ENCODE measurements at regions not wholly inside any gene's neighbourhood (a gene's known extent, or its start where the extent isn't known, plus 50 kb on each side); places are given as distances from the start of the nearest gene placed in this dataset.

- H3K9me3 ChIP-seq (ENCODE audit: control insufficient read depth, insufficient read depth, low read depth, low read length) = no peaks in the 10 kb centered on the region
- H3K36me3 ChIP-seq (ENCODE audit: control insufficient read depth, insufficient read depth, low read length) = no peaks in the 10 kb centered on the region
- H3K27ac ChIP-seq (ENCODE audit: low read depth, low read length) = no peak overlapping the region
- H3K4me1 ChIP-seq (ENCODE audit: control insufficient read depth, insufficient read depth, low read length) = peaks cover 10% of the 10 kb centered on the region; the same call in 1 of the 2 replicates
- H3K9ac ChIP-seq (ENCODE audit: low read length) = no peak overlapping the region
- H3K27me3 ChIP-seq (ENCODE audit: control insufficient read depth, insufficient read depth, low read length) = peaks cover 10% of the 10 kb centered on the region; the same call in 1 of the 2 replicates
- no peak overlapping the region for H3K4me3 ChIP-seq (ENCODE audit: low read depth, low read length)
Measured at GRCh38 chr20:48478806-48479585, 348.8 kb downstream of the PREX1 start.

- H3K27me3 ChIP-seq (ENCODE audit: control insufficient read depth, insufficient read depth, low read length) = peaks cover 12% of the 10 kb centered on the region; the same call in 1 of the 2 replicates
- no peak overlapping the region for H3K9ac ChIP-seq (ENCODE audit: low read length)
- H3K27ac ChIP-seq (ENCODE audit: low read depth, low read length) = no peak overlapping the region
- H3K4me3 ChIP-seq (ENCODE audit: low read depth, low read length) = no peak overlapping the region
- H3K9me3 ChIP-seq (ENCODE audit: control insufficient read depth, insufficient read depth, low read depth, low read length) = no peaks in the 10 kb centered on the region
- H3K4me1 ChIP-seq (ENCODE audit: control insufficient read depth, insufficient read depth, low read length) = peaks cover 10% of the 10 kb centered on the region; the same call in 1 of the 2 replicates
- H3K36me3 ChIP-seq (ENCODE audit: control insufficient read depth, insufficient read depth, low read length) = no peaks in the 10 kb centered on the region
Measured at GRCh38 chr20:48478370-48478769, 349.4 kb downstream of the PREX1 start.

GRCh38 chr20:48476854-48477253 lies 350.9 kb downstream of the PREX1 start:
- no peak overlapping the region for H3K4me3 ChIP-seq (ENCODE audit: low read depth, low read length)
- no peaks in the 10 kb centered on the region for H3K9me3 ChIP-seq (ENCODE audit: control insufficient read depth, insufficient read depth, low read depth, low read length)
- H3K9ac ChIP-seq (ENCODE audit: low read length) = no peak overlapping the region
- H3K27ac ChIP-seq (ENCODE audit: low read depth, low read length) = no peak overlapping the region
- peaks cover 10% of the 10 kb centered on the region; the same call in 1 of the 2 replicates for H3K4me1 ChIP-seq (ENCODE audit: control insufficient read depth, insufficient read depth, low read length)
- no peaks in the 10 kb centered on the region for H3K36me3 ChIP-seq (ENCODE audit: control insufficient read depth, insufficient read depth, low read length)
- H3K27me3 ChIP-seq (ENCODE audit: control insufficient read depth, insufficient read depth, low read length) = peaks cover 24% of the 10 kb centered on the region; the same call in 1 of the 2 replicates

GRCh38 chr20:48474022-48474421 lies 353.8 kb downstream of the PREX1 start:
- H3K27ac ChIP-seq (ENCODE audit: low read depth, low read length) = no peak overlapping the region
- H3K4me1 ChIP-seq (ENCODE audit: control insufficient read depth, insufficient read depth, low read length) = peaks cover 9% of the 10 kb centered on the region; the same call in 1 of the 2 replicates
- H3K4me3 ChIP-seq (ENCODE audit: low read depth, low read length) = no peak overlapping the region
- peaks cover 24% of the 10 kb centered on the region; the same call in 1 of the 2 replicates for H3K27me3 ChIP-seq (ENCODE audit: control insufficient read depth, insufficient read depth, low read length)
- H3K9ac ChIP-seq (ENCODE audit: low read length) = no peak overlapping the region
- no peaks in the 10 kb centered on the region for H3K9me3 ChIP-seq (ENCODE audit: control insufficient read depth, insufficient read depth, low read depth, low read length)
- H3K36me3 ChIP-seq (ENCODE audit: control insufficient read depth, insufficient read depth, low read length) = no peaks in the 10 kb centered on the region

- H3K4me1 ChIP-seq (ENCODE audit: control insufficient read depth, insufficient read depth, low read length) = no peaks in the 10 kb centered on the region
- peaks cover 2% of the 10 kb centered on the region; the same call in 1 of the 2 replicates for H3K9me3 ChIP-seq (ENCODE audit: control insufficient read depth, insufficient read depth, low read depth, low read length)
- peaks cover 24% of the 10 kb centered on the region; the same call in 1 of the 2 replicates for H3K27me3 ChIP-seq (ENCODE audit: control insufficient read depth, insufficient read depth, low read length)
- H3K36me3 ChIP-seq (ENCODE audit: control insufficient read depth, insufficient read depth, low read length) = no peaks in the 10 kb centered on the region
- H3K4me3 ChIP-seq (ENCODE audit: low read depth, low read length) = no peak overlapping the region
- H3K27ac ChIP-seq (ENCODE audit: low read depth, low read length) = no peak overlapping the region
- no peak overlapping the region for H3K9ac ChIP-seq (ENCODE audit: low read length)
Measured at GRCh38 chr20:48471759-48472408, 355.9 kb downstream of the PREX1 start.

- Histone ChIP-seq H3K4me3 (ENCODE audit: low read depth, low read length) (no peak overlapping the region), H3K9ac (ENCODE audit: low read length) (no peak overlapping the region), H3K27ac (ENCODE audit: low read depth, low read length) (no peak overlapping the region), H3K36me3 (ENCODE audit: control insufficient read depth, insufficient read depth, low read length) (no peaks in the 10 kb centered on the region), H3K27me3 (ENCODE audit: control insufficient read depth, insufficient read depth, low read length) (peaks cover 24% of the 10 kb centered on the region; the same call in 1 of the 2 replicates), H3K9me3 (ENCODE audit: control insufficient read depth, insufficient read depth, low read depth, low read length) (peaks cover 2% of the 10 kb centered on the region; the same call in 1 of the 2 replicates), H3K4me1 (ENCODE audit: control insufficient read depth, insufficient read depth, low read length) (no peaks in the 10 kb centered on the region)
Measured at GRCh38 chr20:48471176-48471575, 356.6 kb downstream of the PREX1 start.

GRCh38 chr20:48470141-48470540 lies 357.7 kb downstream of the PREX1 start:
- H3K9ac ChIP-seq (ENCODE audit: low read length) = no peak overlapping the region
- H3K9me3 ChIP-seq (ENCODE audit: control insufficient read depth, insufficient read depth, low read depth, low read length) = peaks cover 2% of the 10 kb centered on the region; the same call in 1 of the 2 replicates
- H3K4me1 ChIP-seq (ENCODE audit: control insufficient read depth, insufficient read depth, low read length) = no peaks in the 10 kb centered on the region
- H3K27me3 ChIP-seq (ENCODE audit: control insufficient read depth, insufficient read depth, low read length) = peaks cover 15% of the 10 kb centered on the region; the same call in 1 of the 2 replicates
- no peaks in the 10 kb centered on the region for H3K36me3 ChIP-seq (ENCODE audit: control insufficient read depth, insufficient read depth, low read length)
- H3K27ac ChIP-seq (ENCODE audit: low read depth, low read length) = no peak overlapping the region
- no peak overlapping the region for H3K4me3 ChIP-seq (ENCODE audit: low read depth, low read length)

- H3K9me3 ChIP-seq (ENCODE audit: control insufficient read depth, insufficient read depth, low read depth, low read length) = peaks cover 2% of the 10 kb centered on the region; the same call in 1 of the 2 replicates
- H3K9ac ChIP-seq (ENCODE audit: low read length) = no peak overlapping the region
- no peak overlapping the region for H3K27ac ChIP-seq (ENCODE audit: low read depth, low read length)
- H3K4me1 ChIP-seq (ENCODE audit: control insufficient read depth, insufficient read depth, low read length) = no peaks in the 10 kb centered on the region
- no peaks in the 10 kb centered on the region for H3K36me3 ChIP-seq (ENCODE audit: control insufficient read depth, insufficient read depth, low read length)
- peaks cover 15% of the 10 kb centered on the region; the same call in 1 of the 2 replicates for H3K27me3 ChIP-seq (ENCODE audit: control insufficient read depth, insufficient read depth, low read length)
- no peak overlapping the region for H3K4me3 ChIP-seq (ENCODE audit: low read depth, low read length)
Measured at GRCh38 chr20:48469026-48469425, 358.8 kb downstream of the PREX1 start.

GRCh38 chr20:48468571-48468970 lies 359.2 kb downstream of the PREX1 start:
- H3K27me3 ChIP-seq (ENCODE audit: control insufficient read depth, insufficient read depth, low read length) = peaks cover 14% of the 10 kb centered on the region; the same call in 1 of the 2 replicates
- no peak overlapping the region for H3K4me3 ChIP-seq (ENCODE audit: low read depth, low read length)

GRCh38 chr20:48467622-48468021 lies 360.2 kb downstream of the PREX1 start:
- Histone ChIP-seq H3K9me3 (ENCODE audit: control insufficient read depth, insufficient read depth, low read depth, low read length) (peaks cover 2% of the 10 kb centered on the region; the same call in 1 of the 2 replicates), H3K9ac (ENCODE audit: low read length) (no peak overlapping the region)

More at GRCh38 chr20:48468571-48468970, 359.2 kb downstream of the PREX1 start:
- H3K9me3 ChIP-seq (ENCODE audit: control insufficient read depth, insufficient read depth, low read depth, low read length) = peaks cover 2% of the 10 kb centered on the region; the same call in 1 of the 2 replicates
- H3K27ac ChIP-seq (ENCODE audit: low read depth, low read length) = no peak overlapping the region
- H3K9ac ChIP-seq (ENCODE audit: low read length) = no peak overlapping the region
- H3K4me1 ChIP-seq (ENCODE audit: control insufficient read depth, insufficient read depth, low read length) = no peaks in the 10 kb centered on the region
- H3K36me3 ChIP-seq (ENCODE audit: control insufficient read depth, insufficient read depth, low read length) = no peaks in the 10 kb centered on the region

GRCh38 chr20:48465271-48465670 lies 362.5 kb downstream of the PREX1 start:
- H3K9me3 ChIP-seq (ENCODE audit: control insufficient read depth, insufficient read depth, low read depth, low read length) = peaks cover 2% of the 10 kb centered on the region; the same call in 1 of the 2 replicates
- H3K4me1 ChIP-seq (ENCODE audit: control insufficient read depth, insufficient read depth, low read length) = peaks cover 8% of the 10 kb centered on the region
- H3K36me3 ChIP-seq (ENCODE audit: control insufficient read depth, insufficient read depth, low read length) = no peaks in the 10 kb centered on the region
- H3K4me3 ChIP-seq (ENCODE audit: low read depth, low read length) = no peak overlapping the region
- H3K27me3 ChIP-seq (ENCODE audit: control insufficient read depth, insufficient read depth, low read length) = no peaks in the 10 kb centered on the region
- H3K27ac ChIP-seq (ENCODE audit: low read depth, low read length) = no peak overlapping the region
- no peak overlapping the region for H3K9ac ChIP-seq (ENCODE audit: low read length)

More at GRCh38 chr20:48467622-48468021, 360.2 kb downstream of the PREX1 start:
- peaks cover 5% of the 10 kb centered on the region; the same call in 1 of the 2 replicates for H3K27me3 ChIP-seq (ENCODE audit: control insufficient read depth, insufficient read depth, low read length)
- H3K4me1 ChIP-seq (ENCODE audit: control insufficient read depth, insufficient read depth, low read length) = no peaks in the 10 kb centered on the region
- H3K4me3 ChIP-seq (ENCODE audit: low read depth, low read length) = no peak overlapping the region
- H3K36me3 ChIP-seq (ENCODE audit: control insufficient read depth, insufficient read depth, low read length) = no peaks in the 10 kb centered on the region
- H3K27ac ChIP-seq (ENCODE audit: low read depth, low read length) = no peak overlapping the region
